Breast epithelium (tissue), 3 donors: ENCODE measurements at regions not wholly inside any gene's neighbourhood (a gene's known extent, or its start where the extent isn't known, plus 50 kb on each side); places are given as distances from the start of the nearest gene placed in this dataset.

Source experiments
- POLR2A ChIP-seq: fragments of 450-650 bp; IDR thresholded peaks from one replicate; pipeline ENCODE4 v1.6.1; 2016; ENCODE audit warnings: antibody characterized with exemption, mild to moderate bottlenecking, moderate library complexity
- POLR2AphosphoS5 ChIP-seq, 3 donors: sonication (generic); formaldehyde crosslinking; IDR thresholded peaks; one replicate each; pipeline ENCODE4 v1.6.1; 2017; ENCODE audit warnings: antibody characterized with exemption in 3 of 3

GRCh38 chr16:86151239-86151851, 252.4 kb downstream of the IRF8 start:
- TF ChIP-seq POLR2A = no peak
- no peak for TF ChIP-seq POLR2AphosphoS5 (IDR thresholded peaks at IDR 0.05)
